DMS53 treated with DMSO at 0.1 percent for 48 hours (cell line): ENCODE measurements at regions not wholly inside any gene's neighbourhood (a gene's known extent, or its start where the extent isn't known, plus 50 kb on each side); places are given as distances from the start of the nearest gene placed in this dataset.

Experiments
- DNase-seq: peaks from one replicate; lab custom pipeline; 2025; ENCODE audit not compliant: unreplicated experiment; lab: John Stamatoyannopoulos, UW

DNA sequence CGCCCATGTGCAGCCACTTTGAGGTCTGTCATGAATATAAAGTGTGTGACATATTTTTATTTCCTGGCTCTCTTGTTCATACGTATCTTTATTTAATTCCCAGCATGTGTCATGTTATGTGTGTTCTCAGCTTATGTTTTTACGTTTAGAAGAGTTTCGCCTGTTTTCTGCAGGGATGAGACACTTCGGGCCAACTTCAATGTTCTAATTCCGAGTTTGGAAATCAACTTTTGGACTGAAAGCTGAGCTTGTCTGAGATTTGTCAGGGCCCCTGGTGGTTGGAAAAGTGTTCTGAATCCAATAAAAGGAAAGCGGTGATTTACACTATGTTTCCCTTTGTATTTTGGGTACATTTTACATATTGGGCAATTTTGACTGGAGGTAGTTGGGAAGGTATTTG lies 810.7 kb downstream of the TBC1D22A start:
- DNase-seq, result no peak

DNA sequence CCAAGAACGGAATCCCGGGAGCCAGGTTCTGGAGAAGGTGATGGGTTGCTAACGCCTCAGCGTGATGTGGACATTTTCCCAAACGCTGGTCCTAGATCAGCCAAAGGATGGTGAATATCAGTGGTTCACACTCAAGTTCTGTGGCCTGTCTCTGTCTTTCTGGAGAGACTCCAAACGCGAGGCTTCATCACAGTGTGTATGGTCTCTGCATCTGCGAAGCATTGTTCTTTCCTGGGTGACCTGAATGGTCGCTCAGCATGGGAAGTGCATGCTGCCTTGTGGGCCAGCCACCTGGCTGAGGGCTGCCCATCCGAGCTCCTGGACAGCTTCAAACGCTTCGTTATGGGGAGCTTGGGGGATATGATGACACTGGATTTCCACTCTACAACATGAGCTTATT lies 810.0 kb downstream of the TBC1D22A start:
- no peak for DNase-seq

- no peak for DNase-seq
These were observed 809.2 kb downstream of the TBC1D22A start for GRCh38 chr22:47571616-47572015.

GRCh38 chr22:47570851-47571250 lies 808.4 kb downstream of the TBC1D22A start:
- no peak for DNase-seq

- no peak for DNase-seq
These were observed 807.8 kb downstream of the TBC1D22A start for GRCh38 chr22:47570300-47570685.

GRCh38 chr22:47569389-47570299 lies 807.2 kb downstream of the TBC1D22A start:
- DNase-seq, result no peak

DNA sequence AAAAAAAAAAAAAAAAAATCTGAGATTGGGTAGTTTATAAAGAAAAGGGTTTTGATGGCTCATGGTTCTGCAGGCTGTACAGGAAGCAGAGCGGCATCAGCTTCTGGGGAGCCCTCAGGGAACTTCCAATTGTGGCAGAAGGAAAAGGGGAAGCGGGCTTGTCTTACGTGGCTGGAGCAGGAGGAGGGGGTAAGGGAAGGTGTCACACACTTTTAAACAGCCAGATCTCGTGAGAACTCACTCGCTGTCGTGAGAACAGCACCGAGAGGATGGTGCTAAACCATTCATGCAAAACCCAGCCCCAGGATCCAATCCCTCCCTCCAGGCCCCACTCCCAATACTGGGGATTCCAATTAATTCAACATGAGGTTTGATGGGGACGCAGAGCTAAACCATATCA lies 806.2 kb downstream of the TBC1D22A start:
- DNase-seq, result no peak

DNA sequence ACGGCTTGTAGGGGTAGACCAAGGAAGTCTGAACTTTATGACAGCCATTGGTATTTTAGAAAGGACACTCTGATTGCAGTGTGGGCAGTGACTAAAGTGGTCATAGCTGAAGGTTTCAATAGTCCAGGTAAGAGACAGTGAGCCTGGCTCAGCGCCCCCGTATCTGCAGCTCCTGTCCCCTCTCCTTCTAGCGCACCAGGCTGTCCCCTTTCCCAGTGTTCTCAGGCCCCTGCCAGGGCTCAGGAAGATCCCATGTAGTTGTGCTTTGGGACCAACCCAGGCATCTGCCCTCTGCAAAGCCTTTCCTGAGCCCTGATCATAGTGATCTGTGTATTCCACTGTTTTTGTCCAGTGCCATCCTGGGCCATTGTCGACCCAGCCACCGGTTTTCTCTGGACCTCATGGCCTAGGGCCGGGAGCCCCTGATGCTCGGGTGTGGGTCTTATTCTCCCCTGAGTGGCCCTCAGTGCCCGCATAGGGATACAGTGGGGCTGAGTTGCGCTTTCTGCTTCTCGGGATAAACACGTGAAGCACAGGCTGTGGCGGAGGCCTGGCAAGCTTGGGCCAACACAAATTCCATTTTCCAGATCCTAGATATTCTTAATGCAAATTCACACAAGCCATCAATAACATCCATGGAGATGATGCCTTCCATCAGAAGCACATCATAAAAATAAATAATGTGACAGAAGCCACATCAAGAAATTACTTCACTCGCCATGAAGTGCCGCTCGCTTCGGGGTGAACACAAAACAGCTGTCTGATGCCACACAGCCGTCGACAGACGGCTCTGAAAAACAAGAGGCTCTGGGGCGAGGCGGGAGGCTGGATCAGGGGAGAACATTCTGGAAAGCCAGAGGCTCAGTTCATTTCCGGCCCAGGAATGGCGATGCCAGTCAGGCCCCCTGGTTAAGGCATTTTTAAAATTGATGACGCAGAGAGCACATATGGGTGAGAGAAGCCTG lies 805.0 kb downstream of the TBC1D22A start:
- DNase-seq, result no peak

GRCh38 chr22:47566491-47566890 lies 804.0 kb downstream of the TBC1D22A start:
- no peak for DNase-seq

GRCh38 chr22:47565607-47566006 lies 803.2 kb downstream of the TBC1D22A start:
- DNase-seq, result no peak

DNA sequence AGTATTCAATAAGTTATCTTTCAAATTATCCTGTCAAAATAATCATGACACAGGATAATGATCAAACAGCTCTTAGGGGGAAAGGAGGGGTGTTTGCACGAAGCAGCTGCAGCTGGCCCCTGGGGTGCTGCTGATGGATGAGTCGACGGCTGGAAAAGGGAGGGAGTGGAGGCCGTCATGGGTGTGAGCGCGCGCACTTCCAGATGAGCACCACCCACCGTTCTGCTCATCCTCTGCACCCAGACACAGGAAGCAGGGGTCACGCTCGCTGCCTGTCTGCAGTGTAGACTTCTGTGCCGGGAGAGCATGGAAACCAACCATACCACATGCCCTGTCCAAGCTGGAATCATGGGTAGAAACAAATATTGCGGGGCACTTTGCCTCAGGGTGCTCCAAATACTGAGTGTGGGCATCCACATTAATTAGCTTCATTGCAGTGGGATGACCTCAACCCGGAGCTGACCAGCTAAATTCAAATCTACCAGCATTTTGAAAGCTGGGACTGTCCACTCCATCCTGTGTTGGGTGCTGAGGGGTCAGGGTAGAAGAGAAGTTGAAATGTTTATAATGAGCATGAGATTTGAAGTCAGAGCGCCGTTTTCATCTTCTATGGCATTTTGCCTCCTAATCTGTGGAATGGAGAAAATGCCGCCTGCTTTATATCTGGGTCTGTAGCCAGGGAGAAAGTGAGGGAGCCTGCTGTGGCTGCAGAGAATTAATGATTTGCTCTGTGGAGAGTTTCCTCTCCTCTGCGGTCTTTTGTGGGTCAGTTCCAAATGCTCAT lies 802.4 kb downstream of the TBC1D22A start:
- DNase-seq, result no peak

DNA sequence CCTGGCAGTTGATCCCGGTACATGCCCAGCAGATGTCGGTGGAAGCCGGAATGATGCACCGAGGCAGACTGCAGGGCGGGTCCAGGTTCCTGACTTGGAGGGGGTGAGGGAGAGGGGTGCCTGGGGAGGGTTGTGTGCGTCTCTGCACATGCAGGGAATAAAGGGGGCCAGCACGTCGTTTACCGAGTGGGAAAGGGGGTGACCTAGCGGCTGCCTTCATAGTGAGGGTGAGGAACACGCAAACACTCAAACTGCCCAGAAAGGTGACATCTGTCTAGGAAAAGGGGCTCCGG lies 801.7 kb downstream of the TBC1D22A start:
- DNase-seq, result no peak

DNA sequence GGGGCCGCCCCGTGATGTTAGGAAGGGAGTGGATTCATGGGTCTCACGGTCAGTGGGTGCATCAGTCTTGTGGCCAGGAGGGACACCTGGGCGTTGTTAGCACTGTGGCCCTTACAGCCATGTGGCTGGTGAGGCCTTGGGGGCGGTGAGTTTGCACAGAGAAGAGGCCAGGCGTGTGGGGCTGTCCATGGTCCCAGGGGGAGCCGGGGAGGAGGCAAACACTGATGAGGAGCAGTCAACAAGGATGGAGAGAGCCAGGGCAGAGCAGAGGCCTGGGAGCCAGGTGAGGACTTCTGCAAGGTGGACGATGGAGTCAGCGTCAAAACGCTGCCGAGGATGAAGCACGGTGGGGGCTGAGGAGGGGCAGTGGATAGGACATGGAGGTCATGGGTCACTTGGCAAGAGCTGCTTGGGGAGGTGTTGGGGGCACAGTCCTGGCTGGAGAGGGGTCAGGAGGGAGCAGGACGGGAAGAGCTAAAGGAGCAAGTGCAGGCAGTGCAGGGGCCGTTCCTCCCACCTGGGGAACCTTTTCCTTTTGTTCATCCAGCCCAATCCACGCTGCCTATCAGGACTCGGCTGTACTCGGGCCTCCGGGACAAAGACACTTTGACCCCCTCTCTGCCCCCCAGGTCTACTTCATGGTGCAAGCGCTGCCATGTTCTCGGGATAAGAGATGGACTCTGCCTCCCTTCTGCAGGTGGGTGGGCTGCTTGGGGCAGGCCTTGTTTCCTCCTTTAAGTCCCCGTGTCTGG lies 801.1 kb downstream of the TBC1D22A start:
- no peak for DNase-seq

- no peak for DNase-seq
These were observed 799.3 kb downstream of the TBC1D22A start for GRCh38 chr22:47561766-47562165.

- no peak for DNase-seq
These were observed 798.7 kb downstream of the TBC1D22A start for GRCh38 chr22:47561115-47561675.

GRCh38 chr22:47558828-47559700 lies 796.6 kb downstream of the TBC1D22A start:
- no peak for DNase-seq

DNA sequence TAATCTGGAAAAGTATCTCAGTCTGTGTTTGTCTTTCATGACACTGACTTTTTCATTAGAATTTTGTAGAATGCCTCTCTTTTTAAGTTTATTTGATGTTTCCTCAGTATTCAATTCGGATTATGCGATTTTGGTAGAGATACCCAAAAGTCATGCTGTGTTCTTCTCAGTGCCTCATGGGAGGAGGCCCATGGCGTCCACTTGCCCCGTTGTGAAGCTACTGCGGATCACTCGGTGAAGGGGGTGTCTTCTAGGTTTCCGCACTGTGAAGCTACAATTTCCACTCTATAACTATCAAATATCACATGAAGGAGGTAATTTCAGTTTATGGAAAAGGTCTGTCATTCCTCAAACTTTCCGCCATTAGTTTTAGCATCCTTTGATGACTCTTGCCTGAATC lies 794.0 kb downstream of the TBC1D22A start:
- no peak for DNase-seq

- DNase-seq, result no peak
These were observed 791.0 kb downstream of the TBC1D22A start for GRCh38 chr22:47553436-47553835.

GRCh38 chr22:47552541-47553205 lies 790.2 kb downstream of the TBC1D22A start:
- DNase-seq, result no peak
